GM12864 (cell line): ENCODE measurements at regions not wholly inside any gene's neighbourhood (a gene's known extent, or its start where the extent isn't known, plus 50 kb on each side); places are given as distances from the start of the nearest gene placed in this dataset.
A peak's percentile ranks its signal among the peaks of the same experiment; 100 is the strongest.

ENCODE experiments used
- DNase-seq: peaks from one replicate; pipeline ENCODE4 v3.0.0-alpha.2; 2011; ENCODE audit warnings: low read depth
- H3K4me3 ChIP-seq: 2 replicates; pipeline ENCODE4 v1.5.1; 2011; ENCODE audit warnings: mild to moderate bottlenecking, low read depth, low read length, control low read depth
- TF ChIP-seq, protein P1 (sequence below): IDR thresholded peaks from 2 replicates; pipeline ENCODE4 v1.5.1; 2011; ENCODE audit warnings: low read depth, mild to moderate bottlenecking, moderate library complexity, low read length, control low read depth, inconsistent platforms; ENCODE audit errors: missing control alignments

GRCh38 chr5:66302344-66302743 lies 158.2 kb downstream of the SREK1 start:
- no peak for DNase-seq
- TF ChIP-seq, protein P1, sequence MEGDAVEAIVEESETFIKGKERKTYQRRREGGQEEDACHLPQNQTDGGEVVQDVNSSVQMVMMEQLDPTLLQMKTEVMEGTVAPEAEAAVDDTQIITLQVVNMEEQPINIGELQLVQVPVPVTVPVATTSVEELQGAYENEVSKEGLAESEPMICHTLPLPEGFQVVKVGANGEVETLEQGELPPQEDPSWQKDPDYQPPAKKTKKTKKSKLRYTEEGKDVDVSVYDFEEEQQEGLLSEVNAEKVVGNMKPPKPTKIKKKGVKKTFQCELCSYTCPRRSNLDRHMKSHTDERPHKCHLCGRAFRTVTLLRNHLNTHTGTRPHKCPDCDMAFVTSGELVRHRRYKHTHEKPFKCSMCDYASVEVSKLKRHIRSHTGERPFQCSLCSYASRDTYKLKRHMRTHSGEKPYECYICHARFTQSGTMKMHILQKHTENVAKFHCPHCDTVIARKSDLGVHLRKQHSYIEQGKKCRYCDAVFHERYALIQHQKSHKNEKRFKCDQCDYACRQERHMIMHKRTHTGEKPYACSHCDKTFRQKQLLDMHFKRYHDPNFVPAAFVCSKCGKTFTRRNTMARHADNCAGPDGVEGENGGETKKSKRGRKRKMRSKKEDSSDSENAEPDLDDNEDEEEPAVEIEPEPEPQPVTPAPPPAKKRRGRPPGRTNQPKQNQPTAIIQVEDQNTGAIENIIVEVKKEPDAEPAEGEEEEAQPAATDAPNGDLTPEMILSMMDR, result no peak
- H3K4me3 ChIP-seq, result no peak overlapping the region

GRCh38 chr5:66306105-66306843 lies 162.2 kb downstream of the SREK1 start:
- TF ChIP-seq, protein P1, result peak; percentile 91
- H3K4me3 ChIP-seq, result no peak overlapping the region
- no peak for DNase-seq

- H3K4me3 ChIP-seq, result no peak overlapping the region
- TF ChIP-seq, protein P1, result no peak
- DNase-seq, result no peak
These were observed 162.8 kb downstream of the SREK1 start for GRCh38 chr5:66306844-66307315.

DNA sequence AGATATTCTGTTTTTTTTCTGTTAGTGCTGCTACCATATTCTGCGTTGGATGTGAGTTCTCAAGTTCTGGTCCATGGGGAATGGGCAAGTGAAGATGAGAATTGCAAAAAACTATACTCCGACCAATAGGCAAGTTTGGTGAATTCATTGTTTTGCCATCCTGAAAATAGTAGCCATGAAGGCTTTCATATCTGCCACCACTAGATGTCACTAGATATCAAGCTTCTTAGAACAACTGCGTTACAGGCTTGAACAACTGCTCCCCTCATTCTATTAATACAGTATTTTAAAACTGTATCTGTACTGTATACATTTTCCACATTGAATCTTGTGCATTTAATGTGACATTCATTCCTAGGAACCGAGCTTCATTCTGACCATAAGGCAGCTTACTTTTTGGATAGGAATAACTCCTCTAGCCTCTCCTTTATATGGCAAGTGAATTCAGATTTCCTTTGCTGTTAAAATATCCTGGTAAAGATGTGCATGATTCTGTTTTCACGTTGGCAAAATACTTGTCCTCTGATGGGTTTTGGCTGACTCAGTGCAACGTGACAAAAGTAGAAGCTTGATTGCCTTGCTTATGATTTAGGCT lies 163.6 kb downstream of the SREK1 start:
- TF ChIP-seq, protein P1, result peak; percentile 70
- no peak overlapping the region for H3K4me3 ChIP-seq
- DNase-seq, result peak; percentile 15

GRCh38 chr5:66312266-66312665 lies 168.2 kb downstream of the SREK1 start:
- TF ChIP-seq, protein P1, result no peak
- H3K4me3 ChIP-seq, result no peak overlapping the region
- no peak for DNase-seq

- H3K4me3 ChIP-seq, result no peak overlapping the region
- TF ChIP-seq, protein P1, result no peak
- no peak for DNase-seq
These were observed 171.7 kb downstream of the SREK1 start for GRCh38 chr5:66315784-66316183.
